PC-3 (cell line): ENCODE measurements at regions not wholly inside any gene's neighbourhood (a gene's known extent, or its start where the extent isn't known, plus 50 kb on each side); places are given as distances from the start of the nearest gene placed in this dataset.

ENCODE experiments used
- EZH2 ChIP-seq: fragments of 300-600 bp; sonication (generic); IDR thresholded peaks from one replicate; pipeline ENCODE4 v1.6.1; 2017; ENCODE audit warnings: antibody characterized with exemption, mild to moderate bottlenecking, low read length; ENCODE audit not compliant: unreplicated experiment
- EZH2phosphoT487 ChIP-seq: fragments of 300-600 bp; sonication (generic); IDR thresholded peaks from 2 replicates; pipeline ENCODE4 v1.6.1; 2018; ENCODE audit warnings: mild to moderate bottlenecking, antibody characterized with exemption, low read length, borderline replicate concordance
- TF ChIP-seq, protein P1 (sequence below): fragments of 300-600 bp; sonication (generic); conservative IDR thresholded peaks from 2 replicates; pipeline ENCODE4 v1.5.1; 2017; ENCODE audit warnings: antibody characterized with exemption, low read depth, mild to moderate bottlenecking, low read length

DNA sequence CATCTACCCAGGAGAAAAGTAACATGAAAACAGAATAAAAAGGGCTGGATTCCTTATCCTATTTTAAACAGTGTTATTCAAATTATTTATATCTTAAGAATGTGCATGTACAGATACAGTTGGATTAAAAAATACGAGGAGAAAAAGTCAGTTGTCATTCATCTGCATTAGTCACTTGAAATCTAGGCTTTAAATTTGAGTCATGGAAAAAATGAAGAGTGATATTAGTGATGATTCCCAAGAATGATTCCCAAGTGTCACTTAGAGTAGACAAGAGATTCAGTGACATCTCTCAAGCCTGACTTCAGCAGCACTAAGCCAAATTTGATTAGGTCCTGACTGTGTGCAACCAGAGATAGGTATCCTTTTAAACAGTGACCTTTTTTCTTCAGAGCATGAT is 394.2 kb downstream of the IRS1 start:
- TF ChIP-seq, protein P1, sequence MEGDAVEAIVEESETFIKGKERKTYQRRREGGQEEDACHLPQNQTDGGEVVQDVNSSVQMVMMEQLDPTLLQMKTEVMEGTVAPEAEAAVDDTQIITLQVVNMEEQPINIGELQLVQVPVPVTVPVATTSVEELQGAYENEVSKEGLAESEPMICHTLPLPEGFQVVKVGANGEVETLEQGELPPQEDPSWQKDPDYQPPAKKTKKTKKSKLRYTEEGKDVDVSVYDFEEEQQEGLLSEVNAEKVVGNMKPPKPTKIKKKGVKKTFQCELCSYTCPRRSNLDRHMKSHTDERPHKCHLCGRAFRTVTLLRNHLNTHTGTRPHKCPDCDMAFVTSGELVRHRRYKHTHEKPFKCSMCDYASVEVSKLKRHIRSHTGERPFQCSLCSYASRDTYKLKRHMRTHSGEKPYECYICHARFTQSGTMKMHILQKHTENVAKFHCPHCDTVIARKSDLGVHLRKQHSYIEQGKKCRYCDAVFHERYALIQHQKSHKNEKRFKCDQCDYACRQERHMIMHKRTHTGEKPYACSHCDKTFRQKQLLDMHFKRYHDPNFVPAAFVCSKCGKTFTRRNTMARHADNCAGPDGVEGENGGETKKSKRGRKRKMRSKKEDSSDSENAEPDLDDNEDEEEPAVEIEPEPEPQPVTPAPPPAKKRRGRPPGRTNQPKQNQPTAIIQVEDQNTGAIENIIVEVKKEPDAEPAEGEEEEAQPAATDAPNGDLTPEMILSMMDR = no peak
- TF ChIP-seq EZH2 = no peak
- TF ChIP-seq EZH2phosphoT487 = no peak
